ENCODE measurements at regions not wholly inside any gene's neighbourhood (a gene's known extent, or its start where the extent isn't known, plus 50 kb on each side); places are given as distances from the start of the nearest gene placed in this dataset.

DNA sequence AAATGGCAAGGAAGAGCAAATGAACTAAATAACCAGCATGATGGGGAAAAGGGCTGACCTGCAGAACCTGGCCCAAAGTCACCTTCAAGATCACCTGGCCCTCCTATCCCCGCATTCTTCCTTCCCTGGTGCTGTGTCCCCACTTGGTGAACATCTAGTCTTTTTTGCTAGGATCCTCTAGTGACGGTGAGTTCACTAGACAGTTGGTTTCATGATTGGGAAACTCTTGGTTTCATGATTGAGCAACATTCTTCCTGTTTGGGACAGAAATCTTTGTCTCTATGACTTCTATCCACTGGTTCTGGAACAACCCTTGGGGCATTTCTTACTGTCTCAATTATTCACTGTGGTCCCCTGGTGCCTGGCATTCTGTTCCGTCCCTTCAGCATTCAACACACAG, 50.2 kb upstream of the DAB2IP start:
- no peak for DNase-seq (ENCODE audit: low read depth in 3 of 3)

Data from stimulated activated CD4-positive, alpha-beta T cell treated with anti-CD3 and anti-CD28 coated beads, TNF-alpha, amount 100 ng/mL, for 24 hours (primary cell).